HG02588 (cell line): ENCODE measurements at regions not wholly inside any gene's neighbourhood (a gene's known extent, or its start where the extent isn't known, plus 50 kb on each side); places are given as distances from the start of the nearest gene placed in this dataset.

ENCODE experiments used
- ATAC-seq: cut with Tn5 transposase; IDR thresholded peaks from one replicate; pipeline ENCODE4 v1.9.1; 2021; ENCODE audit warnings: mild to moderate bottlenecking, moderate library complexity; ENCODE audit not compliant: unreplicated experiment

DNA sequence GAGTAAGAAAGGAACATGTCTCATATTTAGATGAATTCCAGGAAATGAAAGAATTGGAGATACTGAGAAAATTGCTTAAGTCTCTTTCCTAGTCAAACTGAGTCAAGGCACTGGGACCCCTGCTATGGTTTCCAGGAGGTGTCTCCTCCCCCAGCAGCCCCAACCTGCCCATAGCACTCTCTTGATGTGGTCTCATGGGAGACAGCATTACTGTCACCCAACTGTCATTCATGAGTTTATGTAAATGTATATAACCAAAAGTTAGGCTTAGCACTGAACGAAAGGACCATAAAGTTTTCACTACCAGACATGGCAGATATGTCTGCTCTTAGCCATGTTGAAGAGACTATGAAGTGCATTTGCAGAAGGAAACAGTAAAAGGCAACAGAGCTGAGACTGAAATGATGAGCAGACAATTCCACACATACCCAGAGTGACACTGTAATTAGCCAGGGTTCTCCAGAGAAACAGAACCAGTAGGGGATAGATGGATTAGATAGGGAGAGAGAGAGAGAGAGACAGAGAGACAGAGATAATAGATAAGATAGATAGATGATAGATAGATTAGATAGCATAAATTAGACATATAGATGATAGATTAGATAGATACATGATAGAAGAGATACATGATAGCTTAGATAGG, 328.1 kb downstream of the BRD1 start:
- ATAC-seq, result no peak

DNA sequence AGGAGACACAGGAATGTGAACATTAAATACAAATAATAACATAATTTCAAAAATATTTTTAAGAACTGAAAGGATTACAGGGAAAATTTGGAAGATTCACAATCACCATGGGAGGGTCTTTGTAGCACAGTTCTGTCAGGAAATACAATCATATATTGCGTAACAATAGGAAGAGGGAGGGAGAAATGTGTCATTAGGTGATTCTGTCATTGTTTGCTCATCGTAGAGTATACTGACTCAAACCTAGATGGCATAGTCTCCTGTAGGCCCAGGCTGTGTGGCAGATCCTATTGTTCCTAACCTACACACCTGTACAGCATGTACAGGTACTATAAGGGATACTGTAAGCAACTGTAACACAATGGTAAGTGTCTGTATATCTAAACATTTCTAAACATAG, 330.4 kb downstream of the BRD1 start:
- no peak for ATAC-seq

DNA sequence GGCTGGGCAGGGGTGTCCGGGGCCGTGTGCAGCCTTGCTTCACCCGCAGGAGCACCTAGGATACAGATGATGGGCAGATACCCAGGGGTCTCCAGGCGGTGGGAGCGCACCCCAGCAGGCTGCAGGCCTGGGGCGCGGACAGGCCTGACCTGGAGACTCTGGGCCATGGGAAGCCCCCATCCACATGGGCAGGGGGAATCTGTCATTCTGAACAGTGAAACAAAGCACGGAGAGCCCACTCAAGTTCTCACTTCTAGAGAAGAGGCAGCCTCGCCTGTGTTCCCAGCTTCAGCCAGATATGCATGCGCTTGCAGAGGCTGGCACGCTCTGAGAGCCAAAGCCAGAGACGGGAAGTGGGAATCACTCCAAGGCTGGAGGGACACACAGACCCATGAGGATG, 333.1 kb downstream of the BRD1 start:
- no peak for ATAC-seq

DNA sequence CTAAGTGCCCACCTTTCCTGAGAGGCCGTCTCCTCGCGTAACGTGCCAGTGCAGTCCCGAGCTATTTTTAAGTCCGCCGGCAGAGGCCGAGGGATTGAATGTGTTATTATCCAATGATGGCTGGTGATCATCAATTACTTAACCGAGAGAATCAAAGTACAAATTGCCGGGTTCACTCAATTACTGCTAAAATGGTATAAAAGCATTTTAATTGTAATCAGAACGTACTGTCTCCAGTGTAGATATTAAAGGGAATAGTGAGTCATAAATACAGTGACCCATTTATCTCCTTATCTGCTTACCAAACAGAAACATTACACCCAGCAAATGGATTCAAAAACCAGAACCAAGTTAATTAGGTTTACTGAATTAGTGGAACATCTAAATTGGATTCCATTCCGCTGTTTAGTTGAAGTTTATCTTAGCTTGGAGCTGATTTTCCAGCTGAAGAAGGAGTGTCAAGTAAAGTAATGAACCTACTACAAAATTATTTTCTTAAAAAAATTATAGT, 334.9 kb downstream of the BRD1 start:
- ATAC-seq, result no peak

DNA sequence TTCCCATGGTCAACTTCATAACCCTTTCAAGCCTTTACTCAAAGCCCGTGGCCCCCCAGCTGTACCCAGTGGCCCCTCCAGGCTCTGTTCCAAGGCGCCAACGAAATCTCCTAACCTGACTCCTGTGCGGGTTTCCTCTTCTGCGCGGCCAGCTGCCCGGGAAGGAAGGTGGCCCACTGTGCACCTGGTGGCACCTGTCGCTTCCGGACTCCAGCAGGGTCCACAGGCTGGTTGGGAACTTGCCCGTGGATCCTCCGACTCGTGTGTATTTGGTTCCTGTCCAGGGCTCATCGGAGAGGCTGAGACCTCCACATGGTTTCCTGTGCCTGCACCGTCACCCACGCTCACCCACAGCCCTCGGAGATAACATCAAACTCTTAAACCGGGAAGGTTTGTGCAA, 335.4 kb downstream of the BRD1 start:
- ATAC-seq, result no peak

DNA sequence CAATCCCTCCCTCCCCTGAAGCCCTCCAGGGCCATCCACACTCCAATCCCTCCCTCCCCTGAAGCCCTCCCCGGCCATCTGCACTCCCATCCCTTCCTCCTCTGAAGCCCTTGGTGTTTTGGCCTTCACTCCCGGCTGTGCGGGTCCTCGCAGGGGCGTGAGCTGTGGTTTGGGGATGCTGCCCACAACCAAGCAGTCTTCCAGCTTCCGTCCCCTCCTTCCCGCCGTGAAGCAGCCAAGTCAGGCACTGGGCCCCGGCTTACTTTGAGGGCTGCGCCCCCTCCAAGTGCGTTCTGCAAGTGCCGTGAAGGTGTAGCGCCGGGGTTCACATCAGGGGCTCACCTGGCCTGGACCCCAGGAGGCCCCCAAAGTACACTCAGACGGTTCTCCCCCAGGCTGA, 335.9 kb downstream of the BRD1 start:
- no peak for ATAC-seq

DNA sequence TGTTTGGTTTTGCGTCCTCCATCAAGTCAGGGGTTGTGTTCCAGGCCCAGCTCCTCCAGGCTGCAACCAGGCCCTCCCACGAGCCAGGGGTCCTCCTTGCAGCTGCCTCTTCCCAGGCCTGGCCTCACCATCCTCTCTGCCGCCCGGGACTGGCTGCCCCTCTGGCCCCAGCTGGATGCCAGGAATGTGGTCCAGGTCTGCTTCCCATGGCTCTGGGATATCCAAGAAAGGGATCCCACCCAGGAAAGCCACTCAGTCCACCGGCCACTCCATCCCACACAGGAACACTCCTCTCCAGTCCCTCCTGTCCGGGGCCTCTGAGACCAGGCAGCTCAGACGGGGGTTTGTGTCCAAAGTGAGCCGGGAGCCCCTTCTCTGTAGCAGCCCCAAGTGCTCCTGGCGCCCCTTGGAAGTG, 336.4 kb downstream of the BRD1 start:
- ATAC-seq, result no peak

DNA sequence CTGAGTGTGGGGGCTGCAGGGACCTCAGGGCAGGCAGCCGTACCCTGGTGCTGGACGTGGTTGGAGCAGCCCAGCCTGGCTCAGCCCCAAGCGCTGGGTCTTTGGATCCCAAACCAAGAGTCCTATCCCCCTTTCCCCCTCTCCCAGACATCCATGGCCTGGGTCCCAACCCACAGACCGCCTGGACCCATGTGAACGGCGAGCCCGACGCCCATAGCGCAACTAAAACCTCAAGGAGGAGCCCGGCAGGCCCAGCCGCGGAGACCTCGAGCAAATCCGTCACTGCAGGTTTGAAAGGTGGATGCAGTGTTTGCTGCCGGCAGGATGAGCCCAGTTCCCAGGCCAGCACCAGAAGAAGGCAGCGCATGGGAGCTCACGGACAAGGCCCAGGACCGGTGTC, 337.0 kb downstream of the BRD1 start:
- no peak for ATAC-seq

DNA sequence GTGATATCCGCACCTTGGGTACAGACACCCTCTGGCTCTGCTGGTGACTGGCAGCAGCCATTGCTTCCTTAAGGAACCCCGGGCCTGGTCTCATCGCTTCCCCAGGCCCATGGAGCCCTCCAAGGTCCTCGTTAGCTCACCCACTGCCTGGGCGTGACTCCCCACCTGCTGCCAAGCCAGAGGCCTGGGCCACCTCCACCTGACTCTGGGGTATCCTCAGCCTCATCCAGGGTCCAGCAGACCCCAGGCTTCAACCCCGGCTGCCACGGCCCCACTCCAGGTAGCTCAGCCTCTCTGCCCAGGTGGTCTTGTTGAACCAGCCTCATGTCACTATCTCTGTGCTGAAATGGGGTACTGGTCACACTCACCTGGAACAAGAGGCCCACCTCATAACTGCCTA, 337.9 kb downstream of the BRD1 start:
- no peak for ATAC-seq

DNA sequence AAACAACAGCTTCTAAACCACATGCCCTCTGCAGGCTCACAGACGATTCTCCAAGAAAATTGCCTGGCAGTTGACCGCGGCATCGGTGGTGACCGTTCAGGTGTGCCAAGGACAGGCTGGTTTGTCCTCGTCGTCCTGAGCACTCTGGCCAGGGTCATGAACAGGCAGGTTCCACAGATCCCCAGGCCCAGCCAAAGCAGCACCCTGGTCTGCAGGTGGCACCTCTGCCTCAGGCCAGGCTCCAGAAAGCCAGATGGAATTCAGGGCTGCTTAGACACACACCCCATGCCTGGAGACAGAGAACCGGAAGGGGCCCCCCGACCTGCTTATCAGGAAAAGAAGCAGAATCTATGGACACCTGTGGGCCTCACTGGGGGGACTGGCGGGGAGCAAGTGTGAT, 338.7 kb downstream of the BRD1 start:
- no peak for ATAC-seq

DNA sequence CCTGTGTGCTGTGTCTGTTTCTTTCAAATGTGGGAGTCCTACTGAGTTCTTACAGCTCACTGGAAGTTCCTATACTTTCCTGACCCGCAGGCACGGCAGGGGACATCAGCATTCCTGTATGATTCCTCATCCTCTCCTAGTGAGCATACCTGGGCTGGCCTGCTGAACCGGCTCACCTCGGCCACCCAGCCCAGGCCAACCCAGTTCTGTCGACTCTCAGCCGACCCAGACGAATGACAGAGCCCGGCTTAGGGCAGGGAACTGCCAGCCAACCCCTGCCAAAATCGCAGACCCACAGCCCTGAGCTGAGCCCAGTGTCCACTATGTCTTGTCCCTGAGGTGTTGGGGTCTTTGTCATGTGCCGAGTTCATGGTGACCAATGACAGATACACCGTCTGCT, 339.7 kb downstream of the BRD1 start:
- ATAC-seq, result no peak

DNA sequence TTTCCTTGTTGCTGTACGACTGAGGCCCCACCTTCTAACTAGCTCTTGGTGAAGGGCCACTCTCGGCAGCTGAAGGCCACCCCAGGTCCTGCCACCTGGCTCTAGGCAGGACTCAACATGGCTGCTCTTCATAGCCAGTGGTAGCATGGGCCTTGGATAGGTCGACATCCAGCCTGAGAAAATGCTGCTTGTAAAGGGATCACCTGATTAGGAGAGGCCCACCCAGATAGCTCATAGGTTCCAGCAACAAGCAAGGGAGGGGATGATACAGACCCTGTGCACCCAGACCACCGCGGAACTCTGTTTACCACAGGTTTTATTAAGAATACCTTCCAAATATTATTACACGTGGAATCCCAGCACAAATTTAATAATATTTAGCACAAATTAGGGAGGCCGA, 341.4 kb downstream of the BRD1 start:
- no peak for ATAC-seq

DNA sequence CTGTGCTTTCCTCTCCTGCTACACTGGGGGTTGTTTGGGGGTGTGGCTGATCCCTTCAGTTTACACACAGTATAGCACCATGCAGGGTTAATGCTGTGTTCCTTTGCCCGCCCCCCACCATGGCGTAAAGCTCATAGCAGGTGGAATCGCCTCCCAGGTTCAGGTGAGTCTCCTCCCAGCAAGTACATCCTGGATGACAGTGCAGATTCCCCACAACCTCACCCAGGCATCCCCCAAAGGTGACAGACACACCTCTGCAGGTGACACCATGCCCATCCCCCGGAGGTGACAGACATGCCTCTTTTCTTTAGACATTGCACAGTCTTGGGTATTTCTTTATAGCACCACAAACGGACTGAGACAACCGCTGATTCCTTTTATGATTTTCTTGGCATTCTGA, 343.7 kb downstream of the BRD1 start:
- no peak for ATAC-seq

DNA sequence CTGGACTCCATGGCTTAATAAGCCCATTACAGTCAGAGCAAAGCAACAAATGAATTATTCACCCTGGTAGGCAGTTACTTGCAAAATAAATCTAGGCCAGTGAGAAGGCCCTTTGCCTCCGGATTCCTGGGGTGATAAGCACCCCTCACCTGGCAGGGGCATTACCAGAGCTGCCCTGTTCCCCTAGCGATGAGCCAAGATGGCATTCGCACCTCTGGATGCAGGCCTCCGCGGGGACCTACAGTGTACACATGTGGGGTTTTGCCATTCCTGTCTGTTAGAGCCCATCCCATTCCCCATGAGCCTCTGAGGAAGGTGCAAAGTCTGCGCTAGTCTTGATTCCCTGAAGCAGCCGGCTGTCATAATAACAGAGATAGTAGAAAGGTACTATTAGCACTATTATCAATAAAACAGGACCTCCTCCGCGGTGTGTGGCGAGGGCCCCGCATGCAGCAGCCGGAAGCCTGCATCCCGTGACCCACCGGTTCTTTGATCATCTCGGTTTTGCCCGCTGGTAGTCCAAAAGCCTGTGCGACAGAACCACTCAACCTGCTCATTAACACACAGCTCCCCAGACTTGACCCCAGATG, 344.3 kb downstream of the BRD1 start:
- no peak for ATAC-seq

DNA sequence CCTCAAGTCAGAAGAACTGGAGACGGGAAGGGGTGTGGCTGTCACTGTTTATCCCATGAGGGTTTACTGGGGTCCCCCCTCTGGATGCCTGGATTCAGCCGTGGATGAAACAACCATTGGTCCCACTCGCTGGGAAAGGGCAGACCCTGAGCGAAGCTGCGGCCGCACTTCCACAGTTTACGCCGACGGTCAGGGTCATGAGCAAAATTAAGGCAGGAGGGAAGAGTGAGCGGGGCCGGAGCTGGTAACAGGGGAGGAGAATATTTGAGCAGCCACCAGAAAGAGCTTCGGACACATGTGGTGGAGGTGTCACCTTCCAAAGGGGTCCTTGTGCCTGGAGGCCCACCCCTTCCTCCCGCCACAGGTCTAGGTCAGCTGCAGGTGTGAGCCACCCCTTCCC, 344.9 kb downstream of the BRD1 start:
- ATAC-seq, result no peak

DNA sequence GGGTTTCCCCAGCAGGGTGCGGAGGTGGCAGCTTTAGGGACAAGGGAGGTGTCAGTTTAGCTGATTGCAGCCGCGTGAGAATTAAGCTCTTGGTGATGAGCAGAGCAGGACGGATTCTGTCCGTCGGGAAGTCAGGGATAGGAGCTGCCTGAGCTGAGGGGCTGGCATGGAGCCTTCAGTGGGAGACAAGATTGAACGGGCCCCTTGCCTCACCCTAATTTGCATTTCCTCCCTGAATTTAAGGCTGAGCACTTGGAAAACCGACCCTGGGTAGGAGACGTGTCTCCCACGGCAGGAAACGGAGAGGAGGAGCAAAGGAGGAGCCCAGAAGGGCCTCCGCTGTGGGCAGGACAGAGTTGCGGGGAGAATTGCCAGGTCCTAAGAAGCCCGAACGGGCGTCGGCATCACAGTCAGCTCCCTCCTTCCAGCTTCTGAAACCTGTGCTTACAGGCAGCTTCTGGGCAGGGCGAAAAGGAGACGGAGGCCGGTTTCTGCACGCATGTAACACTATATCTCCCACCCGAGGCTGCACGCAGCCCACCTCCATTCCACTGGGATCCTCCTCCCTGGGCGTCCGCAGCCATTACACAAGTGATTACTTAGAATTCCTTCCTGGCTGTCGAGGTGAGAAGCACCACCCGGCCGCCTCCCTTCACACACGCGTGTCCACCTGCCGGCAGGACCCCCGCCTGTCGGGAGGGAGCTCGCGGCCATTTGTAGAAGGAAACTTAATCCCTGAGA, 345.8 kb downstream of the BRD1 start:
- ATAC-seq, result no peak

DNA sequence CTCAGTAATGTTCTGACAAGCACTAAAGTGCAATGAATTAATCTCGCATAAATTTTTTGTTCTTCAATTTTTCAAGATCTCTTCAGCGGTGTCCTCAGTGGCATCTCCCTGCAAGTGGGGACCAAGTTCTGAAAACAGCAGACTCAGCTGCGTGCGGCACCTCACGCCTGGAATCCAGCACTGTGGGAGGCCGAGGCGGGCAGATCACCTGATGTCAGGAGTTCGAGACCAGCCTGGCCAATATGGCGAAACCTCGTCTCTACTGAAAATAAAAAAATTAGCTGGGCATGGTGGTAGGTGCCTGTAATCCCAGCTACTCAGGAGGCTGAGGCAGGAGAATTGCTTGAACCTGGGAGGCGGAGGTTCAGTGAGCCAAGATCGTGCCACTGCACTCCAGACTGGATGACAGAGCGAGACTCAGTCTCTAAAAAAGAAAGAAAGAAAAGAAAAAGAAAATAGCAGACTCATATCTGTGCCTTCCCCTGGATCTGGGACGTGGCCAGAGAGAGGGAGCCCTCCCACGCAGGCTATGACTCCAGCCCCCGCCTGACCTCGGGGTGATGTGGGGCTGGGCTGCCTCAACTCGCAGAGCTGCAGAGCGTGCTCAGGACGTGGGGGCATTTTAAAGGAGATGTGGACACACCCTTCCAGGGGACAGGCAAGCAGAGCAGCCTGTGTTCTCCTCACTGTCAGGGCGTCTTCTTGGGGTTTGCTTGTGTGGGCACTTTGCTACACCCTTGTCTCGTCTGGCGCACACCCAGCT, 346.6 kb downstream of the BRD1 start:
- no peak for ATAC-seq

DNA sequence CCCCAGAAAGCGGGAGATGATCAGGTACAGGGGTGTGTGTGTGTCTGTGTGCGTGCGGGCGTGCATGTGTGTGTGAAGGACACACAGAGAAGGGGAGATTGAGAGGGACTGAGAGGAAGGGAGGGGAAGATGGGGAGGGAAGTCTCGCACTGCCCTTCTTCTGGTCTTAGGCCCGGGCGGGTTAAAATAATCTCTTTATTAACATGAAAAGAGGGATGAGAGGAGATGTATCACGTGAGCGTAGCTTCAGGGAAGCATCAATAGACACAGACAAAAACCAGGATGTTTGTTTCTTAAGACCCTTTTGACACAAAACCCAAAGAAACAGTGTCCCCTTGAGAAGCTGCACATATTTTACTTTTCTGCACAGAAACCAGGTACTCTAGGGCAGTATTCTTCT, 347.3 kb downstream of the BRD1 start:
- no peak for ATAC-seq

DNA sequence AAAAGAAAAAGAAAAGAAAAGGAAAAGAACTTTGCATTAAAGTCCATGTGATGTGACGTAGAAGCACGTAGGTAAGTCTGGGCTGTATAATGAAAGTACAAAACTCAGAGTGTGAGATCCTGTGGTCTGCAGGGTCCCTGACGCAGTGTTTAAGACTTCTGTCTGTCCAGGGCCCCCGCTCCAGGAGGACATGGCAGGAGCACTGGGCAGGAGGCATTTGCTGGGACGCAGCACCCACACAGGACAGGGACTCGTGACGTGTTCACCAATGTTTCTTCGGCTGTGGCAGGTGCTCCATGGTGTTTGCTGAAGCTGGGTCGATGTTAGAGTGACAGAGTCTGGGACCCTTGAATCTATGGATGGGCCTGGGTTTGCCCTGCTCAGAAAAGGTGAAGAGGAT, 348.1 kb downstream of the BRD1 start:
- no peak for ATAC-seq

DNA sequence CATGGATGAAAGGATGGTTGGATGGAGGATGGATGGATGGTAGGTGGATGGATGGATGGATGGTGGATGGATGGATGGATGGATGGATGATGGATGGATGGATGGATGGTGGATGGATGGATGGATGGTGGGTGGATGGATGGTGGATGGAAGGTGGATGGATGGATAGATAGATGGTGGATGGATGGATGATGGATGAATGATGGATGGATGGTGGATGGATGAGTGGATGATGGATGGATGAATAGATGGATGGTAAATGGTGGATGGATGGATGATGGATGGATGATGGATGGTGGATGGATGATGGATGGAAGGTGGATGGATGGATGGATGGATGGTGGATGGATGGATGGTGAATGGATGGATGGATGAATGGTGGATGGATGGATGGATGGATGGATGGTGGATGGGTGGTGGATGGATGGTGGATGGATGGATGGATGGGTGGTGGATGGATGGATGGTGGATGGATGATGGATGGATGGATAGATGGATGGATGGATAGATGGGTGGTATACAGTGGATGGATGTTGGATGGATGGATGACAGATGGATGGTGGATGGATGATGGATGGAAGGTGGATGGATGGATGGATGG, 350.8 kb downstream of the BRD1 start:
- ATAC-seq, result no peak

DNA sequence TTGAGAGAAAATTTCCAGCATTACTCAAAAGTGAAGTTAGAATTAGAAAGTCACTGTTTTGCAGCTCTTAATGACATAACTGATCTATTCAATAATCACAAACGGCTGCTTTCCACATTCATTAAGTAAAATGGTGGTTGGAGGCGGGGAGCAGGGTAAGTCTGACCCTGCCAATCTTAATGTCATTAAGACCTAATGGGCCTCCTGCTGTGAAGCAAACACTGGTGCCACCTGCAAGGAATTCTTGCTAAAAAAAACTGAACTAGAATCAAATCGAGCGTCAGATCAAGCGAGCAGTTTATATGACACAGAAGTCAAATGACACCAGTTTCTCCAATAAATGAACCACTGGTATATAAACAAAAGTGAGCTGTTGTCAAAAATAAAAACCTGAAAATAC, 351.5 kb downstream of the BRD1 start:
- ATAC-seq, result no peak
